ENCODE measurements at regions not wholly inside any gene's neighbourhood (a gene's known extent, or its start where the extent isn't known, plus 50 kb on each side); places are given as distances from the start of the nearest gene placed in this dataset.

DNA sequence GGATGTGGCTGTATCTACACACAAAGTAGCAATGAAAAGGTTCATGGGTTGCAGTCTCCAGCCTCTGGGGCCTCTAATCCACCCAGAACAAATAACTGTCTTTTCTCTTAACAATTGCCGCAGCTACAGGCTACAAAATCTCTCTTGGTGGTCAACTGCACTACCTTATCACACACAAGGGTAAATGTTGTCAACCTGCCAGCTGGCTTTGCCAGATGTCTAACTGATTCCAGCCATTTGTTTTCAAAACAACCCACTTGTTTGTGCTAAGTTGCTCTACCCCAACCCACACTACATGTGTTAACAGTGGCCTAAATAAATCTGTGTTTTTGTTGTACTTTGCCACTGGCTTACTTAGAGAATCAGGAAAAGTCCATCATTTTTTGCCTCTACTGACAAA is 447.3 kb downstream of the TAFA4 start:
- H3K4me1 ChIP-seq (ENCODE audit: low read depth): no peaks in the 10 kb centered on the region
- H3K9me3 ChIP-seq: no peaks in the 10 kb centered on the region
- no peak for ATAC-seq
- DNase-seq: no peak
- no peak overlapping the region for H3K4me3 ChIP-seq
- no peaks in the 10 kb centered on the region for H3K36me3 ChIP-seq (ENCODE audit: low read depth)
- intact Hi-C loops (cut with DNase I, micrococcal nuclease): no loop called here
- TF ChIP-seq, protein P1, sequence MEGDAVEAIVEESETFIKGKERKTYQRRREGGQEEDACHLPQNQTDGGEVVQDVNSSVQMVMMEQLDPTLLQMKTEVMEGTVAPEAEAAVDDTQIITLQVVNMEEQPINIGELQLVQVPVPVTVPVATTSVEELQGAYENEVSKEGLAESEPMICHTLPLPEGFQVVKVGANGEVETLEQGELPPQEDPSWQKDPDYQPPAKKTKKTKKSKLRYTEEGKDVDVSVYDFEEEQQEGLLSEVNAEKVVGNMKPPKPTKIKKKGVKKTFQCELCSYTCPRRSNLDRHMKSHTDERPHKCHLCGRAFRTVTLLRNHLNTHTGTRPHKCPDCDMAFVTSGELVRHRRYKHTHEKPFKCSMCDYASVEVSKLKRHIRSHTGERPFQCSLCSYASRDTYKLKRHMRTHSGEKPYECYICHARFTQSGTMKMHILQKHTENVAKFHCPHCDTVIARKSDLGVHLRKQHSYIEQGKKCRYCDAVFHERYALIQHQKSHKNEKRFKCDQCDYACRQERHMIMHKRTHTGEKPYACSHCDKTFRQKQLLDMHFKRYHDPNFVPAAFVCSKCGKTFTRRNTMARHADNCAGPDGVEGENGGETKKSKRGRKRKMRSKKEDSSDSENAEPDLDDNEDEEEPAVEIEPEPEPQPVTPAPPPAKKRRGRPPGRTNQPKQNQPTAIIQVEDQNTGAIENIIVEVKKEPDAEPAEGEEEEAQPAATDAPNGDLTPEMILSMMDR (IDR thresholded peaks at IDR 0.05): no peak

DNA sequence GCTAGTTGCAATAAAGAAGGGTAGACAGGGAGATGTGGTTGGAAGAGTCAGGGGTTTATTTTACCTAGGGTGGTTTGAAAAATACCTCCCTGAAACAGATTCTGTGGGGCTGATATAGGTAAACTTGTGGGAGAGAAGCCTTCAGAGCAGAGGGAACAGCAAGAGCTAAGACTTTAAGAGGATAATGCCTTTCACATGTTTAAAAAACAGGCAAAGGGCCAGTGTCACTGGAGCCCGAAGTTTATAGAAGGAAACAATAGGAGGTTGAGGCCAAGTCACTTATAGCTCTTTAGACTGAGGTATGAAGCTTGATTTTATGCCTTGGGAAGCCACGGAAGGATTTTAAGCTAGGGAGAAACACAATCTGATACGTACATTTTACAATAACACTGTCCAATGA is 448.7 kb downstream of the TAFA4 start:
- no peaks in the 10 kb centered on the region for H3K9me3 ChIP-seq
- intact Hi-C loops (cut with DNase I, micrococcal nuclease): no loop called here
- no peaks in the 10 kb centered on the region for H3K4me1 ChIP-seq (ENCODE audit: low read depth)
- H3K4me3 ChIP-seq: no peak overlapping the region
- no peak for DNase-seq
- ATAC-seq: no peak
- TF ChIP-seq, protein P1 (IDR thresholded peaks at IDR 0.05): no peak
- no peaks in the 10 kb centered on the region for H3K36me3 ChIP-seq (ENCODE audit: low read depth)

DNA sequence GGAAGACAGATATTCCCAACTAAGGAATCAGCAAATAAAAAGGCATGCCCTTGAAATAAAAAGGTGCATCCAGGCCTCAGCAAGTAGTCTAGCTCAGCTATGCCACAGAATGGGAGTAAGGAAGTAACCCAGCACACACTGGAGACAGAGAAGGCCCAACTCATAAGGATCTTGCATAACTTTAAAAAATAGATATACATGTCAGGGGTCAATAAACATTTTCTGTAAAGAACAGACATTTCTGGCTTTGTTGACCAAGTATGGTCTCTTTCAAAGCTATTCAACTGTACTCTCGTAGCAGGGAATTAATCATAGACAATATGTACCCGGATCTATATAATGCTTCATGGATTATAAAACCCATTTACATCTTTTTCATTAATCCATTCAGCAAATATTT is 449.3 kb downstream of the TAFA4 start:
- Histone ChIP-seq H3K4me3 (no peak overlapping the region), H3K36me3 (ENCODE audit: low read depth) (no peaks in the 10 kb centered on the region), H3K4me1 (ENCODE audit: low read depth) (no peaks in the 10 kb centered on the region), H3K9me3 (no peaks in the 10 kb centered on the region)
- ATAC-seq: no peak
- intact Hi-C loops (cut with DNase I, micrococcal nuclease): no loop called here
- DNase-seq: no peak
- TF ChIP-seq, protein P1 (IDR thresholded peaks at IDR 0.05): no peak

DNA sequence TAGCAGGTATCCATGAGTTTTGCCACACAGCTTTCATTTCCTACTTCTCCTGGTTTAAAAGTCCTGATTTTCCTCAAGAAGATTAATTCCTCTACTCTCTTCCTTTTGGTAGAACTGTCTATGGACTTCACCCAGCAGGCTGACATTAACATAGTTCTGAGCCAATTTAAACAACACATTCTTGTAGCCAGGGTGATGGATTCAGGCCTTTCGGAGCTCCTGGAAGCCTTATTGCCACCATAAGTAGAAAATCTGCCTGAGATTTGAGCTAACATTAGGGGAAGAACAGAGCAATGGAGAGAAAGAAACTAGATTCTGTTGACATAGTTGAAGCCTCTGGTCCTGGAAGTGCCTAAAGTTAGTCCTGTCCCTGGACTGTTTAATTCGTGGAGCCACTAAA is 449.8 kb downstream of the TAFA4 start:
- TF ChIP-seq, protein P1 (IDR thresholded peaks at IDR 0.05): no peak
- no peaks in the 10 kb centered on the region for H3K4me1 ChIP-seq (ENCODE audit: low read depth)
- ATAC-seq (no peak), DNase-seq (no peak)
- H3K9me3 ChIP-seq: no peaks in the 10 kb centered on the region
- no peak overlapping the region for H3K4me3 ChIP-seq
- intact Hi-C loops (cut with DNase I, micrococcal nuclease): no loop called here
- H3K36me3 ChIP-seq (ENCODE audit: low read depth): no peaks in the 10 kb centered on the region

DNA sequence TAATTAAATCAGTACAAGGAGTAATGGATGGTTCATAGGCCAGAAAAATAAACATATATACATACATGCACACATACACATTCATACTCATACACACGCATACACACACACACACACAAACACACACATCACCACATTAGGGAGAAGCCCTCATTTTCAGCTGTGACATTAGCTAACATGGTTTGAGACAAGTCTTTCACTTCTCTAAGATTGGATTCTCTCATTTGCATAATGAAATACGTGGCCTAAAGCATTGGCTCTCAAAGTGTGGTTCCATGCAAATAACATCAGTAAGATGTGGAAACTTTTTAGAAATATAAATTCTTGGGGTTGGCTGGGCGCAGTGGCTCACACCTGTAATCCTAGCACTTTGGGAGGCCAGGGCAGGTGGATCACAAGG is 452.6 kb downstream of the TAFA4 start:
- intact Hi-C loops (cut with DNase I, micrococcal nuclease): no loop called here
- no peak for ATAC-seq
- Histone ChIP-seq H3K4me1 (ENCODE audit: low read depth) (no peaks in the 10 kb centered on the region), H3K9me3 (no peaks in the 10 kb centered on the region), H3K36me3 (ENCODE audit: low read depth) (no peaks in the 10 kb centered on the region), H3K4me3 (no peak overlapping the region)
- TF ChIP-seq, protein P1 (IDR thresholded peaks at IDR 0.05): no peak
- no peak for DNase-seq

DNA sequence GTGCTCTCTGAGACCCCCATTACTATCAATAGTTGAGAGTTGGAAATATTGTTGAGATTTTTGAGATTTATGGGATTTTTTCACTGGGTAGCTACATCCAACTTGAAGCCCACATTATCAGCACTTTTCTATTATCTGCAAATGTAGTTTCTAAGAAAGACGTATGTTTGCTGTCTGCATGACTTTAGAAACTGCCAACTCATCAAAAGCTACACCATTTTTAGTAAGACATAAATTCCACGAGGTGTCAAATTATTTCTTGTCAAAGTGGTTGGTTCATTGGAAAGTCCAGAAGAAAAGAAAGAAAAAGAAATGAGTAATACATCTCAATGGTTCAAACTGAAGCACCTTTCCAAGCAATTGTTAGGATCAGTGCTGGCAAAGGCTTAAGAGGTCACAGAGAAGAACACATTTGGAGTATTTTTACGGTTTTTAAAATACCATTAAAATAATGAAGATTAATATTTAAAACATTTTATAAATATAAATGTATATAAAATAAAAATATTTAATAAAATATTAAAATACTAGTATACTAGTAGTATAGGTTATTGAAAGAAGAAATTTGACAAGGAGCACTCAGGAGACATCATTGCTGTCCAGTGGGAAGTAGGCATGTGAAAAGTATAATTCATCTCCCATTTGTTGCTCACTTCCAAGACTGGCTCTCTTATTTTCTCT is 463.5 kb downstream of the TAFA4 start:
- TF ChIP-seq, protein P1 (IDR thresholded peaks at IDR 0.05): no peak
- ATAC-seq (no peak), DNase-seq (no peak)
- Histone ChIP-seq H3K9me3 (no peaks in the 10 kb centered on the region), H3K36me3 (ENCODE audit: low read depth) (no peaks in the 10 kb centered on the region), H3K4me3 (no peak overlapping the region), H3K4me1 (ENCODE audit: low read depth) (no peaks in the 10 kb centered on the region)
- intact Hi-C loops (cut with DNase I, micrococcal nuclease): no loop called here

All from mucosa of descending colon (tissue), 3 donors.